ENCODE measurements at regions not wholly inside any gene's neighbourhood (a gene's known extent, or its start where the extent isn't known, plus 50 kb on each side); places are given as distances from the start of the nearest gene placed in this dataset.

- H3K4me1 ChIP-seq, result no peaks in the 10 kb centered on the region
- 22 to 26% methylated on average over 2 of the region's 2 CpGs for WGBS, 2 donors (ENCODE audit: low coverage in 1 of 2)
- no peak overlapping the region for H3K4me3 ChIP-seq
- H3K27me3 ChIP-seq, result no peaks in the 10 kb centered on the region
- TF ChIP-seq, protein P1, sequence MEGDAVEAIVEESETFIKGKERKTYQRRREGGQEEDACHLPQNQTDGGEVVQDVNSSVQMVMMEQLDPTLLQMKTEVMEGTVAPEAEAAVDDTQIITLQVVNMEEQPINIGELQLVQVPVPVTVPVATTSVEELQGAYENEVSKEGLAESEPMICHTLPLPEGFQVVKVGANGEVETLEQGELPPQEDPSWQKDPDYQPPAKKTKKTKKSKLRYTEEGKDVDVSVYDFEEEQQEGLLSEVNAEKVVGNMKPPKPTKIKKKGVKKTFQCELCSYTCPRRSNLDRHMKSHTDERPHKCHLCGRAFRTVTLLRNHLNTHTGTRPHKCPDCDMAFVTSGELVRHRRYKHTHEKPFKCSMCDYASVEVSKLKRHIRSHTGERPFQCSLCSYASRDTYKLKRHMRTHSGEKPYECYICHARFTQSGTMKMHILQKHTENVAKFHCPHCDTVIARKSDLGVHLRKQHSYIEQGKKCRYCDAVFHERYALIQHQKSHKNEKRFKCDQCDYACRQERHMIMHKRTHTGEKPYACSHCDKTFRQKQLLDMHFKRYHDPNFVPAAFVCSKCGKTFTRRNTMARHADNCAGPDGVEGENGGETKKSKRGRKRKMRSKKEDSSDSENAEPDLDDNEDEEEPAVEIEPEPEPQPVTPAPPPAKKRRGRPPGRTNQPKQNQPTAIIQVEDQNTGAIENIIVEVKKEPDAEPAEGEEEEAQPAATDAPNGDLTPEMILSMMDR (IDR thresholded peaks at IDR 0.05), result no peak
- TF ChIP-seq EP300 (IDR thresholded peaks at IDR 0.05) (no peak), POLR2A (IDR thresholded peaks at IDR 0.05) (no peak)
- H3K9me3 ChIP-seq, result peaks cover 0 to 10% (median 0%) of the 10 kb centered on the region in 3 donors
- no peak for ATAC-seq
- no peaks in the 10 kb centered on the region for H3K36me3 ChIP-seq
- H3K27ac ChIP-seq, result no peak overlapping the region
Observed at GRCh38 chr13:80740071-80740470, 399.1 kb upstream of the SPRY2 start.

DNA sequence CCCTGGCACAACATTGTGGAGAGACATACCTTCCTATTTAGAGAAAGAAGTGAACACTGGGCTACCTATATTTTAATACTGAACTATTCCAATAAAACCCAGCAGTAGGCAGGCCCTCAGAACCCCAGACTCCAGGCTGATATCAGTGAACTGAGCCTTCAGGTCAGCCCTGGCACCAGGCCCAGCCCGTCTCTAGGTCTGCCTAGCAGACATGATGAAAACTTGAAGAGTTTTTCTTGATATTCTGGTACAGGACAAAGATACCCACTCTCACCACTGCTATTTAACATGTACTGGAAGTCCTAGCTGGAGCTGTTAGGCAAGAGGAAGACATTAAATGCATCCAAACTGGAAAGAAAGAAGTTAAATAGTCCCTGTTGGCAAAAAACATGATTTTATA lies 396.6 kb upstream of the SPRY2 start:
- no peak overlapping the region for H3K27ac ChIP-seq
- no peaks in the 10 kb centered on the region for H3K36me3 ChIP-seq
- no peaks in the 10 kb centered on the region for H3K4me1 ChIP-seq
- WGBS, 2 donors (ENCODE audit: low coverage in 1 of 2), result 56% methylated on average over 1 of the region's 1 CpG; no CpG with 5 or more reads in 1 of the 2 donors
- no peak for TF ChIP-seq EP300 (IDR thresholded peaks at IDR 0.05)
- no peak for TF ChIP-seq POLR2AphosphoS5 (IDR thresholded peaks at IDR 0.05)
- no peak for TF ChIP-seq POLR2A (IDR thresholded peaks at IDR 0.05)
- TF ChIP-seq, protein P1 (IDR thresholded peaks at IDR 0.05), result no peak
- H3K27me3 ChIP-seq, result no peaks in the 10 kb centered on the region
- no peak overlapping the region for H3K4me3 ChIP-seq
- peaks cover 0 to 10% (median 0%) of the 10 kb centered on the region in 3 donors for H3K9me3 ChIP-seq
- no peak for ATAC-seq

- no peak overlapping the region for H3K4me3 ChIP-seq
- no peaks in the 10 kb centered on the region for H3K4me1 ChIP-seq
- no peaks in the 10 kb centered on the region for H3K27me3 ChIP-seq
- ATAC-seq, result no peak
- peaks cover 0 to 8% (median 0%) of the 10 kb centered on the region in 3 donors for H3K9me3 ChIP-seq
- WGBS, 2 donors (ENCODE audit: low coverage in 1 of 2), result 43 to 63% methylated on average over 1 of the region's 1 CpG
- H3K36me3 ChIP-seq, result no peaks in the 10 kb centered on the region
- H3K27ac ChIP-seq, result no peak overlapping the region
- TF ChIP-seq, protein P1 (IDR thresholded peaks at IDR 0.05), result no peak
- TF ChIP-seq EP300 (IDR thresholded peaks at IDR 0.05) (no peak), POLR2AphosphoS5 (IDR thresholded peaks at IDR 0.05) (no peak), POLR2A (IDR thresholded peaks at IDR 0.05) (no peak)
Observed at GRCh38 chr13:80727321-80727975, 386.5 kb upstream of the SPRY2 start.

GRCh38 chr13:80726868-80727267 lies 385.9 kb upstream of the SPRY2 start:
- H3K27me3 ChIP-seq, result no peaks in the 10 kb centered on the region
- no peaks in the 10 kb centered on the region for H3K4me1 ChIP-seq
- peaks cover 0 to 7% (median 0%) of the 10 kb centered on the region in 3 donors for H3K9me3 ChIP-seq
- H3K36me3 ChIP-seq, result no peaks in the 10 kb centered on the region
- H3K27ac ChIP-seq, result no peak overlapping the region
- no peak overlapping the region for H3K4me3 ChIP-seq
- TF ChIP-seq, protein P1 (IDR thresholded peaks at IDR 0.05), result no peak
- no peak for TF ChIP-seq EP300 (IDR thresholded peaks at IDR 0.05)
- no peak for ATAC-seq

GRCh38 chr13:80721689-80722088 lies 380.8 kb upstream of the SPRY2 start:
- TF ChIP-seq EP300 (IDR thresholded peaks at IDR 0.05) (no peak), POLR2A (IDR thresholded peaks at IDR 0.05) (no peak), POLR2AphosphoS5 (IDR thresholded peaks at IDR 0.05) (no peak)
- TF ChIP-seq, protein P1 (IDR thresholded peaks at IDR 0.05), result no peak
- Histone ChIP-seq H3K36me3 (no peaks in the 10 kb centered on the region), H3K27me3 (no peaks in the 10 kb centered on the region), H3K9me3 (no peaks in the 10 kb centered on the region), H3K4me1 (no peaks in the 10 kb centered on the region), H3K27ac (no peak overlapping the region), H3K4me3 (no peak overlapping the region)
- WGBS, 2 donors (ENCODE audit: low coverage in 1 of 2), result 17 to 39% methylated on average over 1 of the region's 1 CpG
- no peak for ATAC-seq

Measured in gastroesophageal sphincter (tissue), 4 donors.